SK-N-SH treated with all-trans-retinoic acid at 6 μM for 48 hours (cell line): ENCODE measurements at regions not wholly inside any gene's neighbourhood (a gene's known extent, or its start where the extent isn't known, plus 50 kb on each side); places are given as distances from the start of the nearest gene placed in this dataset.

ENCODE experiments used
- ATAC-seq: fragments of 200-7000 bp; cut with Tn5 transposase; 3 replicates; pipeline ENCODE4 v1.9.1; 2020; ENCODE audit warnings: mild to moderate bottlenecking, moderate library complexity
- ARNTL ChIP-seq: fragments of 450-650 bp; formaldehyde crosslinking; IDR thresholded peaks from 2 replicates; pipeline ENCODE4 v1.5.0; 2020; ENCODE audit warnings: low read depth, mild to moderate bottlenecking, moderate library complexity, borderline replicate concordance
- BACH2 ChIP-seq: fragments of 250-450 bp; sonication (Bioruptor Pico); IDR thresholded peaks from 2 replicates; pipeline ENCODE4 v1.9.0; 2021; ENCODE audit warnings: mild to moderate bottlenecking, borderline replicate concordance
- CSDC2 ChIP-seq: fragments of 250-450 bp; sonication (Bioruptor Pico); IDR thresholded peaks from 2 replicates; pipeline ENCODE4 v1.5.0; 2020; ENCODE audit warnings: mild to moderate bottlenecking, moderate library complexity
- CSRNP3 ChIP-seq: fragments of 250-450 bp; sonication (Bioruptor Pico); IDR thresholded peaks from 2 replicates; pipeline ENCODE4 v1.5.1; 2021; ENCODE audit warnings: mild to moderate bottlenecking, moderate library complexity
- ESRRG ChIP-seq: fragments of 250-450 bp; sonication (Bioruptor Pico); IDR thresholded peaks from 2 replicates; pipeline ENCODE4 v1.6.1; 2021; ENCODE audit warnings: mild to moderate bottlenecking
- GLIS3 ChIP-seq: fragments of 250-450 bp; sonication (Bioruptor Pico); IDR thresholded peaks from 2 replicates; pipeline ENCODE4 v1.5.0; 2020; ENCODE audit warnings: mild to moderate bottlenecking, moderate library complexity
- ISL1 ChIP-seq: fragments of 250-450 bp; sonication (Bioruptor Pico); IDR thresholded peaks from 2 replicates; pipeline ENCODE4 v2.1.2; 2022; ENCODE audit warnings: mild to moderate bottlenecking, moderate library complexity
- OSR1 ChIP-seq: fragments of 250-450 bp; sonication (Bioruptor Pico); IDR thresholded peaks from 2 replicates; pipeline ENCODE4 v1.8.0; 2022; ENCODE audit warnings: moderate library complexity, mild to moderate bottlenecking, inconsistent platforms
- PPARA ChIP-seq: fragments of 250-450 bp; sonication (Bioruptor Pico); IDR thresholded peaks from 2 replicates; pipeline ENCODE4 v1.5.0; 2020; ENCODE audit warnings: mild to moderate bottlenecking, borderline replicate concordance
- RARB ChIP-seq: fragments of 250-450 bp; sonication (Bioruptor Pico); IDR thresholded peaks from 2 replicates; pipeline ENCODE4 v1.8.0; 2021; ENCODE audit warnings: mild to moderate bottlenecking, moderate library complexity
- TCF4 ChIP-seq: fragments of 250-450 bp; sonication (Bioruptor Pico); IDR thresholded peaks from 2 replicates; pipeline ENCODE4 v1.8.0; 2021; ENCODE audit warnings: mild to moderate bottlenecking, moderate library complexity, borderline replicate concordance
- TOX ChIP-seq: fragments of 250-450 bp; sonication (Bioruptor Pico); IDR thresholded peaks from 2 replicates; pipeline ENCODE4 v1.8.0; 2021; ENCODE audit warnings: mild to moderate bottlenecking, moderate library complexity, borderline replicate concordance
- ZC3H10 ChIP-seq: fragments of 250-450 bp; sonication (Bioruptor Pico); IDR thresholded peaks from 2 replicates; pipeline ENCODE4 v1.5.1; 2021; ENCODE audit warnings: mild to moderate bottlenecking, moderate library complexity
- ZFP3 ChIP-seq: fragments of 250-450 bp; sonication (Bioruptor Pico); IDR thresholded peaks from 2 replicates; pipeline ENCODE4 v1.5.0; 2020; ENCODE audit warnings: mild to moderate bottlenecking, moderate library complexity
- ZFP30 ChIP-seq: fragments of 450-650 bp; formaldehyde crosslinking; IDR thresholded peaks from 2 replicates; pipeline ENCODE4 v1.5.0; 2022; ENCODE audit warnings: mild to moderate bottlenecking, moderate library complexity
- ZNF565 ChIP-seq: fragments of 450-650 bp; formaldehyde crosslinking; conservative IDR thresholded peaks from 2 replicates; pipeline ENCODE4 v1.5.0; 2020; ENCODE audit warnings: low read depth, mild to moderate bottlenecking, moderate library complexity
- ZNF70 ChIP-seq: fragments of 450-650 bp; formaldehyde crosslinking; IDR thresholded peaks from 2 replicates; pipeline ENCODE4 v1.5.0; 2020; ENCODE audit warnings: mild to moderate bottlenecking, moderate library complexity
- ZNF8 ChIP-seq: fragments of 450-650 bp; formaldehyde crosslinking; IDR thresholded peaks from 2 replicates; pipeline ENCODE4 v1.5.0; 2020; ENCODE audit warnings: mild to moderate bottlenecking, moderate library complexity
- TF ChIP-seq, protein P1 (sequence below): fragments of 250-450 bp; sonication (Bioruptor Pico); IDR thresholded peaks from 2 replicates; pipeline ENCODE4 v1.5.0; 2020; ENCODE audit warnings: mild to moderate bottlenecking, moderate library complexity
- TF ChIP-seq, protein P2 (sequence below): fragments of 250-450 bp; sonication (Bioruptor Pico); IDR thresholded peaks from 2 replicates; pipeline ENCODE4 v1.5.1; 2020; ENCODE audit warnings: low read depth, mild to moderate bottlenecking, moderate library complexity
- TF ChIP-seq, protein P3 (sequence below): fragments of 250-450 bp; sonication (Bioruptor Pico); IDR thresholded peaks from 2 replicates; pipeline ENCODE4 v1.8.0; 2021; ENCODE audit warnings: low read depth, mild to moderate bottlenecking, moderate library complexity, borderline replicate concordance
- TF ChIP-seq, protein P4 (sequence below): fragments of 250-450 bp; sonication (Bioruptor Pico); IDR thresholded peaks from 2 replicates; pipeline ENCODE4 v1.8.0; 2020; ENCODE audit warnings: mild to moderate bottlenecking, moderate library complexity, borderline replicate concordance

DNA sequence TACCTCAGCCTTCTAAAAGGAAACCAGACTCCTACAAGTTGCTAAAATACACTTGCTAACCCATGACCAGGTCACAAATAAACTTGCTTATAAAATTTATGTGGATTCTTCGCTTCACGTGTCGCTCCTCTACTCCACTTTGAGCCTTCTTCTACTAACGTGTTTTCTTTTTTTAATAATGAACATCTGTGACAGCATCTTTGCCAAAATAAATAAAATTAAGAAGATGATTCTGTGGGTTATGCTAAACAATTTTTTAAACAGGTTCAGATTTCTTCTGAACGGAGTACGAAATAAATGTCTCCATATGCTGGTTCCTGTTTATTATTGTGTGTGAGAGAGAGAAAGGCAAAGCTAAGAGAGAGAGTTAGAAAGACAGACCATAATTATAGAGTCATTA lies 735.8 kb downstream of the LTN1 start:
- peak; percentile 31; the same call in 1 of the 3 replicates for ATAC-seq
- TF ChIP-seq ZNF565 (CRISPR knock-in tag), result no peak
- no peak for TF ChIP-seq TCF4 (CRISPR knock-in tag)
- TF ChIP-seq TOX (CRISPR knock-in tag), result no peak
- no peak for TF ChIP-seq CSRNP3 (CRISPR knock-in tag)
- TF ChIP-seq ISL1 (CRISPR knock-in tag), result 0 out of 2 replicates have a peak, but pooled peaks have one; percentile 3
- TF ChIP-seq ZNF70 (CRISPR knock-in tag), result 0 out of 2 replicates have a peak, but pooled peaks have one; percentile 1
- no peak for TF ChIP-seq CSDC2 (CRISPR knock-in tag)
- TF ChIP-seq ZC3H10 (CRISPR knock-in tag), result no peak
- no peak for TF ChIP-seq ZFP30
- no peak for TF ChIP-seq OSR1

- TF ChIP-seq ISL1 (CRISPR knock-in tag), result peak; percentile 53
- TF ChIP-seq, protein P1, sequence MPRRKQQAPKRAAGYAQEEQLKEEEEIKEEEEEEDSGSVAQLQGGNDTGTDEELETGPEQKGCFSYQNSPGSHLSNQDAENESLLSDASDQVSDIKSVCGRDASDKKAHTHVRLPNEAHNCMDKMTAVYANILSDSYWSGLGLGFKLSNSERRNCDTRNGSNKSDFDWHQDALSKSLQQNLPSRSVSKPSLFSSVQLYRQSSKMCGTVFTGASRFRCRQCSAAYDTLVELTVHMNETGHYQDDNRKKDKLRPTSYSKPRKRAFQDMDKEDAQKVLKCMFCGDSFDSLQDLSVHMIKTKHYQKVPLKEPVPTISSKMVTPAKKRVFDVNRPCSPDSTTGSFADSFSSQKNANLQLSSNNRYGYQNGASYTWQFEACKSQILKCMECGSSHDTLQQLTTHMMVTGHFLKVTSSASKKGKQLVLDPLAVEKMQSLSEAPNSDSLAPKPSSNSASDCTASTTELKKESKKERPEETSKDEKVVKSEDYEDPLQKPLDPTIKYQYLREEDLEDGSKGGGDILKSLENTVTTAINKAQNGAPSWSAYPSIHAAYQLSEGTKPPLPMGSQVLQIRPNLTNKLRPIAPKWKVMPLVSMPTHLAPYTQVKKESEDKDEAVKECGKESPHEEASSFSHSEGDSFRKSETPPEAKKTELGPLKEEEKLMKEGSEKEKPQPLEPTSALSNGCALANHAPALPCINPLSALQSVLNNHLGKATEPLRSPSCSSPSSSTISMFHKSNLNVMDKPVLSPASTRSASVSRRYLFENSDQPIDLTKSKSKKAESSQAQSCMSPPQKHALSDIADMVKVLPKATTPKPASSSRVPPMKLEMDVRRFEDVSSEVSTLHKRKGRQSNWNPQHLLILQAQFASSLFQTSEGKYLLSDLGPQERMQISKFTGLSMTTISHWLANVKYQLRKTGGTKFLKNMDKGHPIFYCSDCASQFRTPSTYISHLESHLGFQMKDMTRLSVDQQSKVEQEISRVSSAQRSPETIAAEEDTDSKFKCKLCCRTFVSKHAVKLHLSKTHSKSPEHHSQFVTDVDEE (CRISPR knock-in tag), result peak; percentile 72
- TF ChIP-seq, protein P2, sequence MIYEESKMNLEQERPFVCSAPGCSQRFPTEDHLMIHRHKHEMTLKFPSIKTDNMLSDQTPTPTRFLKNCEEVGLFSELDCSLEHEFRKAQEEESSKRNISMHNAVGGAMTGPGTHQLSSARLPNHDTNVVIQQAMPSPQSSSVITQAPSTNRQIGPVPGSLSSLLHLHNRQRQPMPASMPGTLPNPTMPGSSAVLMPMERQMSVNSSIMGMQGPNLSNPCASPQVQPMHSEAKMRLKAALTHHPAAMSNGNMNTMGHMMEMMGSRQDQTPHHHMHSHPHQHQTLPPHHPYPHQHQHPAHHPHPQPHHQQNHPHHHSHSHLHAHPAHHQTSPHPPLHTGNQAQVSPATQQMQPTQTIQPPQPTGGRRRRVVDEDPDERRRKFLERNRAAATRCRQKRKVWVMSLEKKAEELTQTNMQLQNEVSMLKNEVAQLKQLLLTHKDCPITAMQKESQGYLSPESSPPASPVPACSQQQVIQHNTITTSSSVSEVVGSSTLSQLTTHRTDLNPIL, result no peak; the same call in 1 of the 2 replicates
- no peak for TF ChIP-seq ARNTL (CRISPR knock-in tag)
- no peak for TF ChIP-seq ZFP30
- no peak for TF ChIP-seq ZC3H10 (CRISPR knock-in tag)
- no peak for TF ChIP-seq CSDC2 (CRISPR knock-in tag)
- no peak for TF ChIP-seq BACH2 (CRISPR knock-in tag)
- no peak for TF ChIP-seq GLIS3
- no peak for TF ChIP-seq CSRNP3 (CRISPR knock-in tag)
- TF ChIP-seq TOX (CRISPR knock-in tag), result no peak
- TF ChIP-seq ZNF565 (CRISPR knock-in tag), result no peak
- TF ChIP-seq, protein P3, sequence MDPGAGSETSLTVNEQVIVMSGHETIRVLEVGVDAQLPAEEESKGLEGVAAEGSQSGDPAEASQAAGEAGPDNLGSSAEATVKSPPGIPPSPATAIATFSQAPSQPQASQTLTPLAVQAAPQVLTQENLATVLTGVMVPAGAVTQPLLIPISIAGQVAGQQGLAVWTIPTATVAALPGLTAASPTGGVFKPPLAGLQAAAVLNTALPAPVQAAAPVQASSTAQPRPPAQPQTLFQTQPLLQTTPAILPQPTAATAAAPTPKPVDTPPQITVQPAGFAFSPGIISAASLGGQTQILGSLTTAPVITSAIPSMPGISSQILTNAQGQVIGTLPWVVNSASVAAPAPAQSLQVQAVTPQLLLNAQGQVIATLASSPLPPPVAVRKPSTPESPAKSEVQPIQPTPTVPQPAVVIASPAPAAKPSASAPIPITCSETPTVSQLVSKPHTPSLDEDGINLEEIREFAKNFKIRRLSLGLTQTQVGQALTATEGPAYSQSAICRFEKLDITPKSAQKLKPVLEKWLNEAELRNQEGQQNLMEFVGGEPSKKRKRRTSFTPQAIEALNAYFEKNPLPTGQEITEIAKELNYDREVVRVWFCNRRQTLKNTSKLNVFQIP, result no peak
- no peak for TF ChIP-seq ZFP3
- 0 out of 2 replicates have a peak, but pooled peaks have one; percentile 33 for TF ChIP-seq ZNF8 (CRISPR knock-in tag)
- TF ChIP-seq PPARA, result peak; percentile 41; the same call in 1 of the 2 replicates
- TF ChIP-seq ESRRG (CRISPR knock-in tag), result no peak
- no peak for TF ChIP-seq TCF4 (CRISPR knock-in tag)
- no peak for TF ChIP-seq RARB (CRISPR knock-in tag)
- TF ChIP-seq ZNF70 (CRISPR knock-in tag), result peak; percentile 38; the same call in 1 of the 2 replicates
- ATAC-seq, result peak; percentile 63
Measured at GRCh38 chr21:28256420-28256831, 736.3 kb downstream of the LTN1 start.

GRCh38 chr21:28253961-28254360 lies 738.7 kb downstream of the LTN1 start:
- no peak for TF ChIP-seq RARB (CRISPR knock-in tag)
- TF ChIP-seq ISL1 (CRISPR knock-in tag), result no peak
- TF ChIP-seq, protein P4, sequence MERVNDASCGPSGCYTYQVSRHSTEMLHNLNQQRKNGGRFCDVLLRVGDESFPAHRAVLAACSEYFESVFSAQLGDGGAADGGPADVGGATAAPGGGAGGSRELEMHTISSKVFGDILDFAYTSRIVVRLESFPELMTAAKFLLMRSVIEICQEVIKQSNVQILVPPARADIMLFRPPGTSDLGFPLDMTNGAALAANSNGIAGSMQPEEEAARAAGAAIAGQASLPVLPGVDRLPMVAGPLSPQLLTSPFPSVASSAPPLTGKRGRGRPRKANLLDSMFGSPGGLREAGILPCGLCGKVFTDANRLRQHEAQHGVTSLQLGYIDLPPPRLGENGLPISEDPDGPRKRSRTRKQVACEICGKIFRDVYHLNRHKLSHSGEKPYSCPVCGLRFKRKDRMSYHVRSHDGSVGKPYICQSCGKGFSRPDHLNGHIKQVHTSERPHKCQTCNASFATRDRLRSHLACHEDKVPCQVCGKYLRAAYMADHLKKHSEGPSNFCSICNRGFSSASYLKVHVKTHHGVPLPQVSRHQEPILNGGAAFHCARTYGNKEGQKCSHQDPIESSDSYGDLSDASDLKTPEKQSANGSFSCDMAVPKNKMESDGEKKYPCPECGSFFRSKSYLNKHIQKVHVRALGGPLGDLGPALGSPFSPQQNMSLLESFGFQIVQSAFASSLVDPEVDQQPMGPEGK (CRISPR knock-in tag), result no peak
- TF ChIP-seq TOX (CRISPR knock-in tag), result no peak
- TF ChIP-seq ARNTL (CRISPR knock-in tag), result no peak
- no peak for TF ChIP-seq PPARA
- TF ChIP-seq ZNF565 (CRISPR knock-in tag), result no peak
- no peak for TF ChIP-seq ZNF8 (CRISPR knock-in tag)
- TF ChIP-seq CSDC2 (CRISPR knock-in tag), result no peak
- TF ChIP-seq, all 23 proteins: peak for 0
- no peak for ATAC-seq
